GM13976 (cell line): ENCODE measurements at regions not wholly inside any gene's neighbourhood (a gene's known extent, or its start where the extent isn't known, plus 50 kb on each side); places are given as distances from the start of the nearest gene placed in this dataset.
"Not testable (repeated sequence)": the region's sequence is repeated elsewhere in the genome, so short reads cannot be mapped to it uniquely, and the experiment has no call there.

Experiments used
- DNase-seq: peaks from one replicate; pipeline ENCODE4 v3.0.0; 2012; ENCODE audit warnings: low spot score
- CTCF ChIP-seq: IDR thresholded peaks from 2 replicates; pipeline ENCODE4 v1.5.1; 2012; ENCODE audit warnings: borderline replicate concordance, mild to moderate bottlenecking; ENCODE audit not compliant: insufficient read depth; ENCODE audit errors: extremely low read depth, missing control alignments, control extremely low read depth
- in situ Hi-C: fragments of 300-500 bp; cut with MboI; formaldehyde crosslinking; loops from one replicate; pipeline ENCODE4 v1.12.0; 2022; ENCODE audit warnings: low sequenced_read_pairs, mixed read lengths, inconsistent platforms; ENCODE audit not compliant: unreplicated experiment

DNA sequence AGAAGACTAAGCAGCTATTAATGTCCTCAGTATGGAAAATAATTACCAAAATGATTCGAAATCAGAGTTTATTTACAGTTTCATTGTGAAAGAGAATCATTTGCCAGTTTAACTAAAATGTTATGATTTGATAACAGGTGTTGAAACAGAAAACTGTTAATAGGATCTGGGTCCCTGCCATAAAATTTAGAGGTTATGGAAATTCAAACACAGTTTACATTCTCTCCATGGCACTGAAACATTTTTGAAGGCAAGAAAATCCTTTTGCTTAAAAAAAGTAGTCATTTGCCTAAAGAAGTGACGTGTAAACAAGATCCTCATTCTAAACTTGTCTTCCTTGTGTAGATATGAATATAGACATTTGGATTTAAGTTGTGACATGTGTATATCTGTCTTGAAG, 743.8 kb downstream of the SLC4A3 start:
- TF ChIP-seq CTCF = no peak
- in situ Hi-C loops = no loop called here
- DNase-seq = no peak

DNA sequence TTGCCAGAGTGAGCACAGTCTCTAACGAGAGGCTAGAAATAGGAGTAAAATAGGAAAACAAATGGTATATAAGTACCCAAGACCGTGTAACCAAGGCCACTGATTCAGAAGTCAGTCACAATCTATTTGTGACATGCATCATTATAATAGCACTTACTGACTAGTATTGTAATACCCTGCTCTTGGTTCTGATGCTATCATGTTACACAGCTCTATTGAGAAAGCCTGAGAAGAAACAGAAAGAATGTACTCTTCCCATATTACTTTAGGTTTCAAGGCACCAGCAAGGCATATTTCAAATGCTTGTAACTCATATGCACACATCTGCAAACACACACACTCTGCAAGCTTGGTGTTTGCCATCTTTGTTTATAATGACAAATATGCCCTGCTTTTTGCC, 746.4 kb downstream of the SLC4A3 start:
- no peak for TF ChIP-seq CTCF
- in situ Hi-C loops = no loop called here
- DNase-seq = no peak

DNA sequence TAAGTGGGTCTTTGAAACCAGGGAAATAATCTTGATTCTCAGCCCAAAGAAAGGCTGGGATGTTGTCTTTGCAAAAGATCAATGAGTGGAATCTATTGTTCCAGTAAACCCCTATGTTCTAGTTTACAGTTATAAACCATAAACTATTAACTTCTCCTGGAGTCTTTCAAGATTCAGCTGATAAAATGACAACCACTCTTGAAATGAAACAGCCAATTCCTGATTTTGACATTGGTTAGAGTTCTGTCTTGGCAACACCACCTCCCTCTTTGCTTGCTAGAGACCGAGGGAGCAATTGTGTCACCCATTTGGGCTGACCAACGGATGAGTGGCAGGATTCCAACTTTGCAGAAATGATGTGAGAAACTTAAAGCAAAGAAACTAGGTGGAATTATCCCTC, 746.9 kb downstream of the SLC4A3 start:
- TF ChIP-seq CTCF = no peak
- no peak for DNase-seq
- in situ Hi-C loops = no loop called here

DNA sequence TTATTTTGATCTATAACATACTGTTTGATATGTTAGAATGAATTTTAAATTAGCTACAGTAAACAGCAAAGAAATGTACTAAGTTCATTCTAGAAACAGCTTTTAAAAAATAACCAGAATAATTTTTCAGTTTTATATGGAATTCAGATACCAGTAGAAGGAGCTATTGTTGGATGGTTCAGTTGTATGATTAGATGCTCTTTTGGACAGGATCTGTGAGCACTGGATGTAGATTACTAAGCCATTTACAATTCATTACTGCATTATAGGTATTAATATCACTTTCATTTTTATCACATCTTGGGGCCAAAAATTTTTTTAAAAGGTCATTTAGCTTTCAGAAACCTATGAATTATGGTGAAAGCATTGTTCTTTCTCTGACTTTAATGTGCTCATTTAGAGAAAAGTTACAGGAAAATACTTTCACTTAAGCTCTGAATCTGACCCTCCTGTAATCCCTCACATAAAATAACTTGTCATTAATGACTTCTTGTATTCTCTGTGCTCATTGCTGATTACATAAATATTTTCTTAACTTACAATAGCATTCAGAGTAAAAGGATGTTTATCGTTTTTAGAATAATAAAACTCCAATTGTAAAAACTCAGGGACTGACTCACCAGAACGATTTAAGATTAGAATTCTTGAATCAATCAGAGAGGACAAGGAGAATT, 750.2 kb downstream of the SLC4A3 start:
- DNase-seq = no peak
- in situ Hi-C loops = no loop called here
- no peak for TF ChIP-seq CTCF

GRCh38 chr2:220387758-220388157, 760.3 kb downstream of the SLC4A3 start:
- in situ Hi-C loops, DNase-seq: not testable (repeated sequence)

DNA sequence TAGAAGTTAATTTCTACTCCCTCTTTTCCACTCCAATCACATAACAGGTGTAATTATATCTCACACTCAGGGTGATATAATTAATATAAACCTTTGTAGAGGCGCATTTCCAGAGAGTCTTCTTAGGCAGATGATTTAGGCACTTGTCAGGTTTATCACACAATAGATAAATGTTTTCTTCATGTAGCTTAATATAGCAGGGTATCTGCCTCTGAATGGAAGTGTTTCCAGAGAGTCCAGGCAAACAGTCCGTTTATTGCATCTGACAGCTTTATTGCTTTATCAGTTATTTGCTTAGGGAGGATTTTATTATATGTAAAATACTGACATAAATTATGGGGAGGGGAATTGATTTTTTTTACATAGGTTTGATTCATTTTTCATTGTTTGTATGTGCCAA, 766.3 kb downstream of the SLC4A3 start:
- in situ Hi-C loops = no loop called here
- DNase-seq = no peak
- TF ChIP-seq CTCF = no peak

- no peak for DNase-seq
- in situ Hi-C loops = no loop called here
- no peak for TF ChIP-seq CTCF
Measured at GRCh38 chr2:220394433-220394832, 767.0 kb downstream of the SLC4A3 start.
